ENCODE measurements at regions not wholly inside any gene's neighbourhood (a gene's known extent, or its start where the extent isn't known, plus 50 kb on each side); places are given as distances from the start of the nearest gene placed in this dataset.

DNA sequence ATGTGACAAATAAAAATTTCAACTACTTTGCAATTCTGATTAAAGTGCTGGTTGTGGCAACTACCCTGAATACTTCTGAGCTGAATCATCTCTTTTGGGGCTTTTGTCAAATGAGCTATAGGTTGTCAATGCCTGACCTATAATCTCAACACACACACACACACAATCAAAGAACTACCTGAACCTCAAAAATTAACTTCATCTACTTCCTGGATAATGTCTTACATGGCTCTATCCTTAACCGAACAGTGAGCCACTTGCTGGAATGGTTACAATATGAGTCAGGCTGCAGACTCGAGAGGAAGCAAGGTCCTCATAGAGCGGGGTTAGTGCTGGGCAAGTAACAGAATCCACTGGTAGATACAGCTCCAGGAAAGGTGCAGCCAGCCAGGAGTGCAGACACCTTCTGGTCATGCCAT, 70.6 kb upstream of the DST start:
- no peak for TF ChIP-seq EZH2 (IDR thresholded peaks at IDR 0.05; ENCODE audit: borderline replicate concordance, low read length)
- TF ChIP-seq, protein P1, sequence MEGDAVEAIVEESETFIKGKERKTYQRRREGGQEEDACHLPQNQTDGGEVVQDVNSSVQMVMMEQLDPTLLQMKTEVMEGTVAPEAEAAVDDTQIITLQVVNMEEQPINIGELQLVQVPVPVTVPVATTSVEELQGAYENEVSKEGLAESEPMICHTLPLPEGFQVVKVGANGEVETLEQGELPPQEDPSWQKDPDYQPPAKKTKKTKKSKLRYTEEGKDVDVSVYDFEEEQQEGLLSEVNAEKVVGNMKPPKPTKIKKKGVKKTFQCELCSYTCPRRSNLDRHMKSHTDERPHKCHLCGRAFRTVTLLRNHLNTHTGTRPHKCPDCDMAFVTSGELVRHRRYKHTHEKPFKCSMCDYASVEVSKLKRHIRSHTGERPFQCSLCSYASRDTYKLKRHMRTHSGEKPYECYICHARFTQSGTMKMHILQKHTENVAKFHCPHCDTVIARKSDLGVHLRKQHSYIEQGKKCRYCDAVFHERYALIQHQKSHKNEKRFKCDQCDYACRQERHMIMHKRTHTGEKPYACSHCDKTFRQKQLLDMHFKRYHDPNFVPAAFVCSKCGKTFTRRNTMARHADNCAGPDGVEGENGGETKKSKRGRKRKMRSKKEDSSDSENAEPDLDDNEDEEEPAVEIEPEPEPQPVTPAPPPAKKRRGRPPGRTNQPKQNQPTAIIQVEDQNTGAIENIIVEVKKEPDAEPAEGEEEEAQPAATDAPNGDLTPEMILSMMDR (conservative IDR thresholded peaks at IDR 0.05 in 1 of 2, IDR thresholded peaks at IDR 0.05 in 1 of 2; ENCODE audit: extremely low read depth in 1 of 2, insufficient read depth in 1 of 2, low read depth in 1 of 2, low read length in 2 of 2) = no peak
